Activated naive CD4-positive, alpha-beta T cell treated with anti-CD3 and anti-CD28 coated beads, Interleukin-2, amount 50 U/mL, for 72 hours (primary cell): ENCODE measurements at regions not wholly inside any gene's neighbourhood (a gene's known extent, or its start where the extent isn't known, plus 50 kb on each side); places are given as distances from the start of the nearest gene placed in this dataset.

Experiments used
- ATAC-seq, 2 donors: fragments of 150-1000 bp; cut with Tn5 transposase; 2 replicates each; pipeline ENCODE4 v1.10.0; 2021; ENCODE audit warnings: mild to moderate bottlenecking in 2 of 2, moderate library complexity in 2 of 2
- DNase-seq, 2 donors: peaks; one replicate each; pipeline ENCODE4 v3.0.0; 2021 to 2022; ENCODE audit warnings: low spot score in 2 of 2
- H3K27ac Mint-ChIP-seq, 2 donors: one replicate each; pipeline ENCODE4 v1.8.0; 2022; ENCODE audit warnings: mild to moderate bottlenecking in 2 of 2, mixed read lengths in 2 of 2
- H3K36me3 Mint-ChIP-seq, 2 donors: one replicate each; pipeline ENCODE4 v1.8.0; 2022; ENCODE audit warnings: mixed read lengths in 2 of 2
- H3K9me3 Mint-ChIP-seq, 2 donors: one replicate each; pipeline ENCODE4 v1.8.0; 2022; ENCODE audit warnings: mixed read lengths in 2 of 2

GRCh38 chr10:117078168-117078837, 59.8 kb downstream of the VAX1 start:
- no peak for DNase-seq
- H3K36me3 Mint-ChIP-seq = no peaks in the 10 kb centered on the region
- no peaks in the 10 kb centered on the region for H3K9me3 Mint-ChIP-seq
- peak in 1 of 2 donors; percentile 22 for ATAC-seq
- H3K27ac Mint-ChIP-seq = no peak overlapping the region

- ATAC-seq = no peak
- Mint-ChIP-seq H3K27ac (no peak overlapping the region), H3K36me3 (no peaks in the 10 kb centered on the region), H3K9me3 (no peaks in the 10 kb centered on the region)
- DNase-seq = no peak
These were observed 63.0 kb downstream of the VAX1 start for GRCh38 chr10:117075064-117075463.

GRCh38 chr10:117074621-117075020, 63.4 kb downstream of the VAX1 start:
- Mint-ChIP-seq H3K27ac (no peak overlapping the region), H3K36me3 (no peaks in the 10 kb centered on the region), H3K9me3 (no peaks in the 10 kb centered on the region)
- no peak for DNase-seq
- no peak for ATAC-seq

- Mint-ChIP-seq H3K36me3 (no peaks in the 10 kb centered on the region), H3K27ac (no peak overlapping the region), H3K9me3 (no peaks in the 10 kb centered on the region)
- no peak for DNase-seq
- ATAC-seq = no peak
These were observed 66.5 kb upstream of the SHTN1 start for GRCh38 chr10:117071286-117072050.
